SK-N-SH (cell line): ENCODE measurements at regions not wholly inside any gene's neighbourhood (a gene's known extent, or its start where the extent isn't known, plus 50 kb on each side); places are given as distances from the start of the nearest gene placed in this dataset.

Experiments
- FOXM1 ChIP-seq: IDR thresholded peaks from 2 replicates; pipeline ENCODE4 v1.4.0; 2012; ENCODE audit warnings: low read depth, mild to moderate bottlenecking
- GABPA ChIP-seq: IDR thresholded peaks from 2 replicates; pipeline ENCODE4 v1.4.0; 2012; ENCODE audit warnings: low read depth, mild to moderate bottlenecking
- TF ChIP-seq, protein P1 (sequence below): fragments of 200-600 bp; sonication (generic); IDR thresholded peaks from 2 replicates; pipeline ENCODE4 v1.6.1; 2017; ENCODE audit warnings: antibody characterized with exemption, mild to moderate bottlenecking, moderate library complexity

DNA sequence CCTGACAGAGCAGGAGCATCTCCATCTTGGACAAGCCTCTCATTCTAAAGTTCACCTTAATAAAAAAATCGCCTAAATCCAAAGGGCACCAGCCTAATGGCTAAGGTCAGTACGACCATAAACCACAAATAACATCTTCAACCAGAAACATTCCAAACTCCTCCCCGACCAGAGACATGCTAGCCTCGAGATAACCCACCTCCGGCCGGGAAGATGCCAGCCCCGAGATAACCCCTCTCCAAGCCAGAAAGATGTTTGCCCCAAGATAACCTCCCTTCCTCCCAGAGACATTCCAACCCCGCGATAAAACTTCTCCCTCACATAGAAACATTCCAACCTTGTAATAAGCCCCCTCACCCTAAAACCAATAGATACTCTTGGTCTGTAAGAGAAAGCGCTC, 86.8 kb upstream of the PKP2 start:
- TF ChIP-seq GABPA, result no peak
- TF ChIP-seq FOXM1, result no peak
- TF ChIP-seq, protein P1, sequence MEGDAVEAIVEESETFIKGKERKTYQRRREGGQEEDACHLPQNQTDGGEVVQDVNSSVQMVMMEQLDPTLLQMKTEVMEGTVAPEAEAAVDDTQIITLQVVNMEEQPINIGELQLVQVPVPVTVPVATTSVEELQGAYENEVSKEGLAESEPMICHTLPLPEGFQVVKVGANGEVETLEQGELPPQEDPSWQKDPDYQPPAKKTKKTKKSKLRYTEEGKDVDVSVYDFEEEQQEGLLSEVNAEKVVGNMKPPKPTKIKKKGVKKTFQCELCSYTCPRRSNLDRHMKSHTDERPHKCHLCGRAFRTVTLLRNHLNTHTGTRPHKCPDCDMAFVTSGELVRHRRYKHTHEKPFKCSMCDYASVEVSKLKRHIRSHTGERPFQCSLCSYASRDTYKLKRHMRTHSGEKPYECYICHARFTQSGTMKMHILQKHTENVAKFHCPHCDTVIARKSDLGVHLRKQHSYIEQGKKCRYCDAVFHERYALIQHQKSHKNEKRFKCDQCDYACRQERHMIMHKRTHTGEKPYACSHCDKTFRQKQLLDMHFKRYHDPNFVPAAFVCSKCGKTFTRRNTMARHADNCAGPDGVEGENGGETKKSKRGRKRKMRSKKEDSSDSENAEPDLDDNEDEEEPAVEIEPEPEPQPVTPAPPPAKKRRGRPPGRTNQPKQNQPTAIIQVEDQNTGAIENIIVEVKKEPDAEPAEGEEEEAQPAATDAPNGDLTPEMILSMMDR, result no peak
